AG04449 (cell line): ENCODE measurements at regions not wholly inside any gene's neighbourhood (a gene's known extent, or its start where the extent isn't known, plus 50 kb on each side); places are given as distances from the start of the nearest gene placed in this dataset.

Experiments
- CTCF ChIA-PET: fragments of 350-600 bp; formaldehyde crosslinking; extraction: SDS; loops from one replicate; lab custom pipeline; 2021; ENCODE audit warnings: antibody characterized with exemption; lab: Yijun Ruan, JAX
- POLR2A ChIA-PET: fragments of 400-600, 350-600 bp; formaldehyde crosslinking; extraction: SDS; loops from one replicate; lab custom pipeline; 2020; ENCODE audit warnings: antibody characterized with exemption, inconsistent platforms; lab: Yijun Ruan, JAX
- DNase-seq: peaks from one replicate; pipeline ENCODE4 v3.0.0-alpha.2; 2010; ENCODE audit warnings: low read depth, low spot score
- H3K4me3 ChIP-seq: 2 replicates; pipeline ENCODE4 v1.5.1; 2011; ENCODE audit warnings: low read depth, mild to moderate bottlenecking, control low read depth, low read length
- TF ChIP-seq, protein P1 (sequence below): IDR thresholded peaks from one replicate; pipeline ENCODE4 v1.5.1; 2011; ENCODE audit warnings: mild to moderate bottlenecking, moderate library complexity, low read length, control low read depth, inconsistent platforms; ENCODE audit not compliant: insufficient read depth; ENCODE audit errors: missing control alignments

DNA sequence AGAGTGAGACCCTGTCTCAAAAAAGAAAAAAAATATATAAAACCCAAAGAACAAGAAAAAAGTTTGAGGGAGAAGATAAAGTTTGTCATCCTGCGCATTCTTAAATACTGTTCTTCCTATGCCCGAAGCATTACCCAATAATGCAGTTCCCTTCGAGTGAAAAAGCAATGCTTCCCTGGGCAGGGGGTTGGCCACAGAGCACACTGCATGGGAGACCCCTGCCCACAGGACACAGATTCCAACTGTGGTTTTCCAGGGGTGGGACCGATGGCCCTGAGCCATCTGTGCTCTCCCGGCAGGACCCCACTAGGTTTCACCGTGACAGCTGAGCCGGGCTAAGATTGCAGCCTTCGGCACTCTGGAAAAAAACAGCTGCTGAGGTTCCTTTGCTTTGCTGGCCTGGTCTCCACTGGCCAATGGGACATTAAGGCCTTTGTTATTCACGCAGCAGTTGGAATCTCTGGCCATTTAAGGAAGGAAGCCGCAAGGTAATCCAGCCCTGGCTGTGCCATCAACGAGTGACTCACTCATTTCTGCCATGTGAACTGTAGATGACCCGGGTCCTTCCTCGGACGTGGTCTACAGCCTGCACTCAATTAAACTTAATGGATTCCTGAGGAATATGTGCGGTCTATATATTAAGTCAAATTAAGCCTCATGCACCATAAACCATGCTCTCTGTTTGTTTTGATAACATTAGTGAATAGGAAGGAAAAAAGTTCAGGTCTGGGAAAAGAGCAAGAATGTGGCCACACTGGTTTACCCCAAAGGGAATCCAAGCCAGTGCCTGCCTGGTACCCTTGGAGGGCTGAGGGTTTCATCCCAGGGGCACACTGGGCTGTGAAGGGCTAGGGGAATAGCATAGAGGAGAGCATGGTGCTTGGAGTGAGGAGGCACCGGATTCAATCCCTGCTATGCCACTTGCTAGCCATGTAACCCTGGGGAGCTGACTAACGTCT is 163.2 kb downstream of the ZBTB18 start:
- peak; percentile 98 for DNase-seq
- TF ChIP-seq, protein P1, sequence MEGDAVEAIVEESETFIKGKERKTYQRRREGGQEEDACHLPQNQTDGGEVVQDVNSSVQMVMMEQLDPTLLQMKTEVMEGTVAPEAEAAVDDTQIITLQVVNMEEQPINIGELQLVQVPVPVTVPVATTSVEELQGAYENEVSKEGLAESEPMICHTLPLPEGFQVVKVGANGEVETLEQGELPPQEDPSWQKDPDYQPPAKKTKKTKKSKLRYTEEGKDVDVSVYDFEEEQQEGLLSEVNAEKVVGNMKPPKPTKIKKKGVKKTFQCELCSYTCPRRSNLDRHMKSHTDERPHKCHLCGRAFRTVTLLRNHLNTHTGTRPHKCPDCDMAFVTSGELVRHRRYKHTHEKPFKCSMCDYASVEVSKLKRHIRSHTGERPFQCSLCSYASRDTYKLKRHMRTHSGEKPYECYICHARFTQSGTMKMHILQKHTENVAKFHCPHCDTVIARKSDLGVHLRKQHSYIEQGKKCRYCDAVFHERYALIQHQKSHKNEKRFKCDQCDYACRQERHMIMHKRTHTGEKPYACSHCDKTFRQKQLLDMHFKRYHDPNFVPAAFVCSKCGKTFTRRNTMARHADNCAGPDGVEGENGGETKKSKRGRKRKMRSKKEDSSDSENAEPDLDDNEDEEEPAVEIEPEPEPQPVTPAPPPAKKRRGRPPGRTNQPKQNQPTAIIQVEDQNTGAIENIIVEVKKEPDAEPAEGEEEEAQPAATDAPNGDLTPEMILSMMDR, result no peak
- ChIA-PET POLR2A (interaction anchor here (1.0 kb wide), 1 partner anchor 101 kb away, joined by 8 read pairs; no protein-coding TSS in a partner anchor), CTCF (interaction anchor here (1.5 kb wide), 1 partner anchor 13 kb away, joined by 3 read pairs; no protein-coding TSS in a partner anchor)
- no peak overlapping the region for H3K4me3 ChIP-seq

DNA sequence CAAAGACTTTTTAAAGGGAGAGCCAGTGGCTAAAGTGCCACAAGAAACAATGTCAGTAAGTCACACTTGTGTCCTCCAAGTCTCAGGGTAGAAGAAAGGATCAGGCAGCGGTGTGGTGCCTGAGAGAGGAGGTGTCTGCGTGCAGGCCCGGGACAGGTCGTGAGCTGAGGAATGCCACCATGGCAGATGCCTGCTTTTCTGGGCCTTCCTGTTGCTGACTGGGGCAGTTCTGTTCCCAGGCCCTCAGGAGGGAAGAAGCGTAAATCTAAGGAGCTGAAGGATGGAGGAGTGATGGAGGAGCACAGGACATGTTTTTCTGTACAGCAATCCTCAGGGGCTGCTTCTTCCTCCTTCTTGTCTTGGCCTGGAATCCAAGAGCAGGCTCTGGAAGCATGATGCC is 165.8 kb downstream of the ZBTB18 start:
- DNase-seq, result no peak
- TF ChIP-seq, protein P1, result no peak
- no peak overlapping the region for H3K4me3 ChIP-seq
- POLR2A ChIA-PET, result no interaction called here
- CTCF ChIA-PET, result no interaction called here

DNA sequence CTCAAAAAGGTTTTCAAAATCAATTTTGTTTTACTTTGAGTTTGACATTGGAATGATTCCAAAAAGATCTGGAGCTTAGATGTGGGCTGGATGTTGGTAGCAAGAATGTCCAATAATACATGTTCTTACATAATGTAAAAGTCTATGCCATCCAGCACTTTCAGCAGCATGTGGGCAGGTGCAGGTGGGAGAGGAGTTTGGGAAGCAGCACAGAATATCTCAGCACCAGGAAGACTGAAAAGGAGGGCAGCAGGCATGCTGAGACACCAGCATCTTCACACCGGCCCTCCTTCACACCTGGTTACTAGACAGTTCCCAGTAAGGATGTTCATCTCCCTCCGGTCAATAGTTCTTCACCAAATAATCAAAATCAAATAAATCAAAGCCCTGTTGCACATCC is 166.6 kb downstream of the ZBTB18 start:
- POLR2A ChIA-PET, result no interaction called here
- TF ChIP-seq, protein P1, result no peak
- H3K4me3 ChIP-seq, result no peak overlapping the region
- DNase-seq, result no peak
- CTCF ChIA-PET, result no interaction called here

DNA sequence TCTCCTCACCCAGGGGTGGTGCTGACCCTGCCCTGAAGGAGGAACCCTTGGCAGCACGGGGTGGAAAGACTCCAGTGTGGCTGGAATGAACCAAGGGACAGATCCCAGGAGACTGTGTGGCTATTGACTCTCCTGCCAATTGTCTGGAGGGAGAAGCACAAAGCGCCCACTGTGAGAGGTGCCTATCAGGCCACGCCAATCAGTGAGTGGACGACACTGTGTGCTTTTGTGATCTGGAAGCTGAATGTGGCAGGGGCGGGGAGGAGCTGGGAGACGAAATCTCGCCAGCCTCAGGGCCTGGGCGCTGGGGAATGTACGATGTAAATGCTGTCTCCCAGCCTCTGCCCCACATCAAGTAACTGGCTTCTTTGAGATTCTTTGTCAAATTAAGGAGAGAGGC is 167.1 kb downstream of the ZBTB18 start:
- no peak overlapping the region for H3K4me3 ChIP-seq
- DNase-seq, result no peak
- TF ChIP-seq, protein P1, result no peak
- POLR2A ChIA-PET, result no interaction called here
- CTCF ChIA-PET, result interaction anchor here (1.2 kb wide), 1 partner anchor 14 kb away, joined by 3 read pairs; no protein-coding TSS in a partner anchor

DNA sequence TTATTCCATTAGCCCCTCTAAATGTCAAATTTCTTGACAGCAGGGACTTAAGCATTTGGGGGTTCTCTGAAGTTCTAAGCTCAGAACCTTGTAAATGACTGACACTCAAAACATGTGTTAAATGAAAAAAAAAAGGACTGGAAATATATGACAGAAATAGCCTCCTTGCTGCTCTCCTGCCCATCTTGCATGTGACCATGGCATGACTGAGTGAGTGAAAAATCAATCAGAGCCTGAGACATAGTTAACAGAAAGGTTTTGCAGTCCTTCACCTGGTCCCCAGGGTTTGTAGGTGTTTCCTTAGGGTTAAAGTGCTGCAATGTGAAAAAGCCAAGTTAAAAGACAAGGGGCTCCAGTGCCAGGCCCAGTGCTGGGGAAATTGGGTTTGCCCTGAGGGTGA is 168.1 kb downstream of the ZBTB18 start:
- POLR2A ChIA-PET, result no interaction called here
- no peak for DNase-seq
- TF ChIP-seq, protein P1, result no peak
- CTCF ChIA-PET, result interaction anchor here (1.2 kb wide), 1 partner anchor 13 kb away, joined by 3 read pairs; no protein-coding TSS in a partner anchor
- no peak overlapping the region for H3K4me3 ChIP-seq

DNA sequence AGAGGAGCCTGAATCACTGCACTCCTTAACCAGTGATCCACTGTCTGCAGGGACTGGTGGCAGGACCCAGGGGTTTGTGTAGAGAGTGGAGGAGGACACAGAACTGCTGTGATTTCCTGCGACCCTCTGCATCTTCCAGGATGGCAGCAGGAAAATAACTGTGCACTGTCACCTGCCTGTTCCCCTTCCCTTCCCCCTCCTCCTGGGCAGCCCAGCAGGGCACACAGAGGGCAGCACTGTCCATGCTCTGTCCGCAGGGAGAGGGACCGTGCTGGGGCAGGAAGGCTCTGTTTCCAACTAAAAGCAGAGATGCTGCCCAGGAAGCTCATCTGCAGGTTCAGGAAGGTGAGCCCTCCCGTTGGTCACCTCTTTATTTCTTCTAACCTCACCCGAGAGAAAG is 168.7 kb downstream of the ZBTB18 start:
- ChIA-PET POLR2A (no interaction called here), CTCF (interaction anchor here (0.9 kb wide), 1 partner anchor 9 kb away, joined by 3 read pairs; no protein-coding TSS in a partner anchor)

More for the DNA sequence above, 168.7 kb downstream of the ZBTB18 start:
- no peak for DNase-seq
- no peak overlapping the region for H3K4me3 ChIP-seq
- TF ChIP-seq, protein P1, result no peak
